Right lung (tissue), 2 donors: ENCODE measurements at regions not wholly inside any gene's neighbourhood (a gene's known extent, or its start where the extent isn't known, plus 50 kb on each side); places are given as distances from the start of the nearest gene placed in this dataset.

Experiments used
- DNase-seq, 2 donors: peaks; one replicate each; pipeline ENCODE4 v3.0.0-alpha.2; 2013

DNA sequence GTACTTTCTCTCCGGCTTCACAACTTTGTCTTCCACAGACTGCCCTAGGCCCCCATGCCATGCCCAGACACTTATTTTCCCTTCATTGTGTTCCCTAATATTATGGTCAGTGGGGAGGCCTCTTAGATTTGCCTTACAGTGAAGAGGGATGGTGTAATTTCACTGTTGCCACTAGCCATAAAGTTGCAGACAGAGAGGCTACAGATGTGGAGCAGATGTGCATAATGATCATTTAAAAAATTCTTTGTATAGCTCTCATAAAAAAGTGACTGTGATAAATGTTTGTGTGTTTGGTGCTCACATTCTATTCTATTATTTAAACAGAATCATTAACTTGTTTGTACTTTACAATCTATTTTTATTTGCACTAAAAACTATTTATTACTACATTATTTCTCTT, 67.5 kb upstream of the FN1 start:
- DNase-seq, result no peak

- no peak for DNase-seq
These were observed 64.6 kb upstream of the FN1 start for GRCh38 chr2:215500466-215500865.

GRCh38 chr2:215499331-215499730, 63.5 kb upstream of the FN1 start:
- DNase-seq, result no peak

DNA sequence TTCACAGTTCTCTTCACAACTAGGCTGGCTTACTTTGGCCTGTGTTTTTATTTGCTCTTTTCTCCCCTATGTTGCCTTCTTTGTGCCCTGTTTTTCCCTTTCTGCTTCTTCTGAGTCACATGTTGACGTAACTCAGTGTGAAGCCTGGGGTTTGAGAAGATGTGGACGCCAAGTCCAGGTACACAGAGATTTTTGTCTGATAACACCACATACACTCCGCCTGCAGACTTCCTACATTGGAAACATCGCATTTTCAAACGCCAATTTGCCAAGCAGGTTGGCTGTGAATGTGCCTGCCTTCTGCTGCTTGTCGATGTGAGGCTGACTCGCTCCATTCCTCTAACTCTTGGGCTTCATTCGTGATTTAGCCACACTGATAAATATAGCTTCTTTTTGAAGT, 62.6 kb upstream of the FN1 start:
- DNase-seq, result no peak

DNA sequence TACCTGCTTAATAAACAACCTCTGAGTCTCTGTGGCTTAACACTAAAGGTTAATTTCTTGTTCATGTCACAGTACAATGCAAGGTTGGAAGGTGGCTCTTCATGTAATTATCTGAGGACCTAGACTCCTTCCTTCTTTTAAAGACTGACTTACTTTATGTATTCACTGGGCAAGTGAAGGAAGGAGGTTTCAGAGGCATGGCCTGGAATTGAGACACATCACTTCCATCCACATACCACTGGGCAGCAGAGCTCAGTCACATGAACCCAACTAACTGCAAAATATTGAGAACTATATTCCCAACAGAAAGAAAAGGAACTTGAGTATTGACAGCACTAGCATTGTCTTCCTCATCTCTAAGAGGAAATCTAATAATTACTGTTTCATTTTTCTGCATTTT, 57.5 kb upstream of the FN1 start:
- no peak for DNase-seq

DNA sequence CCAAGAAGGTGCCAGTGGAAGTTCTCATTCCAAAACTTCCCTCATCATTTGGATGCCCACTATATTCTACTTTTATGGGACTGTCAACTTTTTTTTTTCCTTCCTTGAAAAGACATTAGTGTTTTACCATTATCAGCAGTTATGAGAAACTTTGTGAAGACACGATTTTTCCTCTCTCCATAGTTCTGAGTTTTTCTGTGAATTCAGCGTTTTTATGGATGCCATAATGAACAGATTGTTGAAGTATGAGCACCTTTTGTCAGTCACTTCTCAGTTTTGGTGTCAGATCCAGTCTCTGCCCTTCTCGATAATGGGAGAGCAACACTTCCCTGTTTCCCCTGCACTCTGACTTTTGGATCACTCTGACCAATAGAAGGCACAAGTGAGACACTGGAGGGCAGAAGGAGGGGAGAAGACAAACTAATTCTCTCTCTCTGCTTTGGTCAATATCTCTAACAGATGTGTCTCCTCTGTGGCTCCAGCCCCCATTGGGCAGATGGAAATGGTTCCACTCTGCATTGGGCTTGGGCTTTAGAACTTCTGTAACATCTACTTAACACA, 53.5 kb upstream of the FN1 start:
- no peak for DNase-seq

DNA sequence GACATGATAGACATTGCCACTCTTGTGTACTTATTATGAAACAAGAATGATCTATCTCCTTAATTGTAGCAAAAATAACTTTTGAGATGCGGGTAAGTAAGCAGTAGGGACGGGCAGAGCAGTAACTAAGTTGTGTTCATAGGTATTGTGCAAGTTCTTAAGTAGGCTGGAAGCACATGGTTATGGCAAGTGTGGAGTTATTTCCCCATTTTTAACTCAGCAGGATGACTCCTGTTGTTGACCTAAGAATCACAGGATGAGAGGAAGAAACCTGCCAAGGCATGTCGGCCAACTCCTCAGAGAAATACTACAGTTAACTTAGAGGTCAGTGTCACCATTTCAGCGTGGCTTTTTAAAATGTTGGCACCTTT, 51.1 kb upstream of the FN1 start:
- DNase-seq, result no peak

- DNase-seq, result no peak
These were observed 50.6 kb upstream of the FN1 start for GRCh38 chr2:215486291-215487001.
